ENCODE measurements at regions not wholly inside any gene's neighbourhood (a gene's known extent, or its start where the extent isn't known, plus 50 kb on each side); places are given as distances from the start of the nearest gene placed in this dataset.

GRCh38 chrX:121120690-121121605 is 73.5 kb downstream of the GLUD2 start:
- Histone ChIP-seq H3K4me1 (no peaks in the 10 kb centered on the region), H3K4me3 (ENCODE audit: low read depth, low read length) (no peak overlapping the region), H3K27me3 (replicated peaks; ENCODE audit: control insufficient read depth, insufficient read depth, low read length) (no peaks in the 10 kb centered on the region), H3K9me3 (no peaks in the 10 kb centered on the region), H3K36me3 (ENCODE audit: control insufficient read depth, insufficient read depth, low read length) (no peaks in the 10 kb centered on the region)
- DNase-seq: no peak
- ChIA-PET CTCF (no interaction called here), POLR2A (no interaction called here)
- no peaks in the 10 kb centered on the region for H3K27me3 Mint-ChIP-seq (ENCODE audit: insufficient read depth, unreplicated experiment)
- no TSS peak for BruUV-seq (replicated peaks)
- intact Hi-C loops (cut with micrococcal nuclease; ENCODE audit: unreplicated experiment): no loop called here
- TF ChIP-seq CTCF (IDR thresholded peaks at IDR 0.05; ENCODE audit: insufficient read depth in 1 of 2, low read depth in 1 of 2, low read length in 1 of 2, severe bottlenecking in 1 of 2, unreplicated experiment in 1 of 2): no peak
- H3K9me3 Mint-ChIP-seq (ENCODE audit: unreplicated experiment): no peaks in the 10 kb centered on the region
- no peak overlapping the region for H3K27ac Mint-ChIP-seq (ENCODE audit: unreplicated experiment)
- no peaks in the 10 kb centered on the region for H3K4me1 Mint-ChIP-seq (ENCODE audit: low read depth, unreplicated experiment)
- no peak overlapping the region for H3K4me3 Mint-ChIP-seq (ENCODE audit: unreplicated experiment)
- no peaks in the 10 kb centered on the region for H3K36me3 Mint-ChIP-seq (ENCODE audit: insufficient read depth, unreplicated experiment)

DNA sequence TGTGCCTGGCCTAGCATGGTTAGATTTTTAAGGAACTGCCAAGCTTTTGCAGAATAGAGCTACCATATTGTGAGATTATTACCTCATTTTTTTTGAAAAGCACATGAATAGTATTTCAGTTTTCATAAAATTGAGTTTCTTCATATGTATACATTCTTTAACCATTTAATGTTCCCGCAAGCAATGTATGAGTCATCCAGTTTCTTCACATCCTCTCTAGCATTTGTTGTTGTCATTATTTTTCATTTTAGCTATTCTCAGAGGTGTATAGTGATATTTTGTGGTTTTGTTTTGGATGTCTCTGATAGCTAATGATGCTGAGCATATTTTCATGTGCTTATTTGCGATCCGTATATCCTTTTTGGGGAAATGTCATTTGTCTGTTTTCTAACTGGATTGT is 74.9 kb downstream of the GLUD2 start:
- Mint-ChIP-seq H3K4me3 (ENCODE audit: unreplicated experiment) (no peak overlapping the region), H3K27ac (ENCODE audit: unreplicated experiment) (no peak overlapping the region), H3K36me3 (ENCODE audit: insufficient read depth, unreplicated experiment) (no peaks in the 10 kb centered on the region), H3K9me3 (ENCODE audit: unreplicated experiment) (no peaks in the 10 kb centered on the region), H3K27me3 (ENCODE audit: insufficient read depth, unreplicated experiment) (no peaks in the 10 kb centered on the region), H3K4me1 (ENCODE audit: low read depth, unreplicated experiment) (no peaks in the 10 kb centered on the region)
- intact Hi-C loops (cut with micrococcal nuclease; ENCODE audit: unreplicated experiment): no loop called here
- H3K9me3 ChIP-seq: no peaks in the 10 kb centered on the region
- TF ChIP-seq CTCF (IDR thresholded peaks at IDR 0.05; ENCODE audit: insufficient read depth in 1 of 2, low read depth in 1 of 2, low read length in 1 of 2, severe bottlenecking in 1 of 2, unreplicated experiment in 1 of 2): no peak
- no peak overlapping the region for H3K4me3 ChIP-seq (ENCODE audit: low read depth, low read length)
- no peaks in the 10 kb centered on the region for H3K27me3 ChIP-seq (replicated peaks; ENCODE audit: control insufficient read depth, insufficient read depth, low read length)
- BruUV-seq (replicated peaks): no TSS peak
- H3K4me1 ChIP-seq: no peaks in the 10 kb centered on the region
- DNase-seq: no peak
- ChIA-PET CTCF (no interaction called here), POLR2A (no interaction called here)
- no peaks in the 10 kb centered on the region for H3K36me3 ChIP-seq (ENCODE audit: control insufficient read depth, insufficient read depth, low read length)

DNA sequence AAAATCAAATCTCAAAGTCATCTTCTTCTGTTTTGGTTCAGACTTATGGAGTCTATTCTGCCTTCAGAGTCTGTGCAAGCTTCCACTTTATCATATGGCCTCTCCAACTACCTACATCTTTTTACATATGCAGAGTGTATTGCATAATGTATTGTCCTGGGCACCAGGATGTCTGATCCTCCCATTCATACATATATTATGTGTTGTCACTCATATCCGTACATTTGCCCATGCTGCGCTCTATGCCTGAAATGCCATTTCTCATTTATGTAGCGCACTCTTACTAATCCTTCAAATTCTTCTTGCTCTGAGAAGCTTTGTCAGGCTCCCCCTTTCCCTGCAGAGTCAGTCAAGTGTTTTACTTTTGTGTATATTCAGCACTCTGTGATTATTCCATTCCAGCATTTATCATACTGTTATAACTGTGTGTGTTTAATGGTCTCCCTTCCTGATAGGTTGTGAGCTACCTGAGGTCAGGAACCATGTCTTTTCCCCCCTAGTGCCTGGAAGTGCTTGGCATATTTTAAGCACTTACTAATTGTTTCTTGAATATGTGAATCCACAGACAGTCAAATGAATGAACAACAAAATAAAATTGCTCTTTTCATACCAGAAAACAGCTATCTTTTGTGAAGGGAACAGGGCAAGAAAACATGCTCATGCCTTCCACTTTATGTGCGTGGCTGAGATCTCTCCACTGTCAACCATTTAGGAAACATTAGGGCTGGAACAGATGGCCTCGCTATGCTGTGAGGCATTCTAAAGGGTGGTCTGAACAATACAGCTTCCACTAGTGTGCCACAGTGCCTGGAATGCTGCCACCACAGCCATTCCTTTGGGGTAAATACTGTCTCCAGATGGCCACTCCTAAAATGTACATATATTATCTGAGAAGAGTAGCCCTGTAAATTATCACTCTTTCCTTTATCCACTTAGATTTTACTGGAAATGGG is 81.8 kb downstream of the GLUD2 start:
- H3K36me3 Mint-ChIP-seq (ENCODE audit: insufficient read depth, unreplicated experiment): no peaks in the 10 kb centered on the region
- Histone ChIP-seq H3K9me3 (no peaks in the 10 kb centered on the region), H3K27me3 (replicated peaks; ENCODE audit: control insufficient read depth, insufficient read depth, low read length) (no peaks in the 10 kb centered on the region), H3K4me1 (no peaks in the 10 kb centered on the region), H3K4me3 (ENCODE audit: low read depth, low read length) (no peak overlapping the region), H3K36me3 (ENCODE audit: control insufficient read depth, insufficient read depth, low read length) (no peaks in the 10 kb centered on the region)
- H3K4me3 Mint-ChIP-seq (ENCODE audit: unreplicated experiment): no peak overlapping the region
- BruUV-seq (replicated peaks): no TSS peak
- DNase-seq: no peak
- H3K9me3 Mint-ChIP-seq (ENCODE audit: unreplicated experiment): no peaks in the 10 kb centered on the region
- POLR2A ChIA-PET: no interaction called here
- no peaks in the 10 kb centered on the region for H3K4me1 Mint-ChIP-seq (ENCODE audit: low read depth, unreplicated experiment)
- CTCF ChIA-PET: no interaction called here
- intact Hi-C loops (cut with micrococcal nuclease; ENCODE audit: unreplicated experiment): no loop called here
- no peak overlapping the region for H3K27ac Mint-ChIP-seq (ENCODE audit: unreplicated experiment)
- TF ChIP-seq CTCF (IDR thresholded peaks at IDR 0.05; ENCODE audit: insufficient read depth in 1 of 2, low read depth in 1 of 2, low read length in 1 of 2, severe bottlenecking in 1 of 2, unreplicated experiment in 1 of 2): no peak
- H3K27me3 Mint-ChIP-seq (ENCODE audit: insufficient read depth, unreplicated experiment): no peaks in the 10 kb centered on the region

Data from Caco-2 (cell line).